ENCODE measurements at regions not wholly inside any gene's neighbourhood (a gene's known extent, or its start where the extent isn't known, plus 50 kb on each side); places are given as distances from the start of the nearest gene placed in this dataset.

DNA sequence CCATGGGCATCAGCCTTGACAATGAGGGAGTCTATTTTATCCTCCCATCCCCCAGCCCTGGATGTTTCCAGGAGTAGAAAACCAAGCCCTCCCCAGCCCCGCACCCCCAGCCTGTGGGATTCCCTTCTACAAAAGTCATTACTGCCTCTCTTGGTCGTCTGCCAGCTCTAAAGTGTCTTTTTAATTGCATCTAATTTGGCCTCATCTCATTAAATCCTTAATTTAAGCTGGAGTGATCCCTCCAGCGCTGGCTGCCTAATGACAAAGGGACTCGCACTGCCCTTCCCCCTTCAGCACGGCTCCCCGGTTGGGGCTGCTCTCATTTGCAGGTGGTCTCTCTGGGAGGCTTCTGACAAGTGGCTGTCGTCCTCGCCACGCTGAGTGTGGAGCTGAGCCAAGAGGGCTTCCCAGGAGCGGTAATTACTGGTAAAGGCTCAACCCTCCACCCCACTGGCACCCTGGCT is 107.9 kb upstream of the ALDH1B1 start:
- TF ChIP-seq, protein P1, sequence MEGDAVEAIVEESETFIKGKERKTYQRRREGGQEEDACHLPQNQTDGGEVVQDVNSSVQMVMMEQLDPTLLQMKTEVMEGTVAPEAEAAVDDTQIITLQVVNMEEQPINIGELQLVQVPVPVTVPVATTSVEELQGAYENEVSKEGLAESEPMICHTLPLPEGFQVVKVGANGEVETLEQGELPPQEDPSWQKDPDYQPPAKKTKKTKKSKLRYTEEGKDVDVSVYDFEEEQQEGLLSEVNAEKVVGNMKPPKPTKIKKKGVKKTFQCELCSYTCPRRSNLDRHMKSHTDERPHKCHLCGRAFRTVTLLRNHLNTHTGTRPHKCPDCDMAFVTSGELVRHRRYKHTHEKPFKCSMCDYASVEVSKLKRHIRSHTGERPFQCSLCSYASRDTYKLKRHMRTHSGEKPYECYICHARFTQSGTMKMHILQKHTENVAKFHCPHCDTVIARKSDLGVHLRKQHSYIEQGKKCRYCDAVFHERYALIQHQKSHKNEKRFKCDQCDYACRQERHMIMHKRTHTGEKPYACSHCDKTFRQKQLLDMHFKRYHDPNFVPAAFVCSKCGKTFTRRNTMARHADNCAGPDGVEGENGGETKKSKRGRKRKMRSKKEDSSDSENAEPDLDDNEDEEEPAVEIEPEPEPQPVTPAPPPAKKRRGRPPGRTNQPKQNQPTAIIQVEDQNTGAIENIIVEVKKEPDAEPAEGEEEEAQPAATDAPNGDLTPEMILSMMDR (IDR thresholded peaks at IDR 0.05; ENCODE audit: low read depth, low read length), result no peak
- no peak for TF ChIP-seq EZH2phosphoT487 (IDR thresholded peaks at IDR 0.05; ENCODE audit: low read depth)

Data from OCI-LY3 (cell line).